Cardiac fibroblast (primary cell): ENCODE measurements at regions not wholly inside any gene's neighbourhood (a gene's known extent, or its start where the extent isn't known, plus 50 kb on each side); places are given as distances from the start of the nearest gene placed in this dataset.
A peak's percentile ranks its signal among the peaks of the same experiment; 100 is the strongest.

Source experiments
- DNase-seq, 2 donors: peaks; one replicate each; pipeline versions ENCODE4 v3.0.0 to v3.0.0-alpha.2; 2010; ENCODE audit warnings: low read depth in 2 of 2
- H3K4me3 ChIP-seq, 2 donors: replicated peaks in 1 of 2; 1 replicate in 1 of 2; 2 replicates in 1 of 2; pipeline ENCODE4 v1.5.1; 2011; ENCODE audit warnings: low read depth in 2 of 2, low read length in 2 of 2, mild to moderate bottlenecking in 2 of 2, moderate library complexity in 1 of 2
- CTCF ChIP-seq: IDR thresholded peaks from one replicate; pipeline ENCODE4 v1.5.1; 2011; ENCODE audit warnings: low read depth, mild to moderate bottlenecking, low read length, inconsistent platforms

DNA sequence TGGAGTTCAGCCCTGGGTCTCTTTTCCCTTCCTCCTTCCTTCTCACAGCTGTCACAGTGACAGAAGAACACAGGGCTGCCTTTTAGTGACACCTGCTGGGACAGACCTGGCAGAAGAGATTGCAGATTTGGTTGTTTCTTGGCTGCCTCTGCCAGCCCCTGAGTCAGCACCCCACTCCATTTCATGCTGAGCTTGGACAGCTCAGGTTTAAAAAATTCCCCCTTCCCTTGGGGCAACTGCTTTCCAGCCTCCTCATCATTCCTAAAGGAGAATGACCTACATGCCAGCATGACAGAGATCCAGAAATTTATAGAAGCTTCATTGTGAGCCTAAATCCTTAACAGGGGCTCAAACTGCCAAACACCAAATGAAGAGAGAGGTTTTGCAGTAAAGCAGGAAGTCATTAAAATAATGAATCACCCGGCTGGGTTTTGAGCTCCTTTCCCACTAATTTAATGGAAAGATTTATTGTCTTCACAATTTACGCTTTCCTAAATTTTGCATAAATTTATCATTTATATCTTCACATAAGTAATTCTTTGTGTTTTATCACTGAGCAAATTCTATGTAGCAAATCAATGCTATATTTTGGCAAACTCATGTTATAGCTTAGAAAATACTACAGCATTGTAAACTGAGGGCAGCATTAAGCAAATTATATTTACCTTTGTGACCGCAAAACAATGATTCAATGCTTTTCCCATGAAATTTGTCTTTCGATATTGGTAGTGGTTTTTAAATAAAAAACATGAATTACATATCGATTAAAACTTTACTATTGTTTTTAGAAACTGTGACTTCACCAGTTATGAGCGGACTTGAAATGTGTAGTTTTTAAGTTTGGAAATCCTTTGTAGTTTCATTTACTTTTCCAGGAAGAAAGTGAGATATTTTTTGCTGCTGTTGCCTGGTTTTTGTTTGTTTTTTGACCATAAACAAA is 399.5 kb upstream of the ANKRD30A start:
- DNase-seq = peak; percentile 71 to 89
- peak; percentile 23 for TF ChIP-seq CTCF
- no peak overlapping the region for H3K4me3 ChIP-seq

GRCh38 chr10:36722777-36723176 is 402.6 kb upstream of the ANKRD30A start:
- no peak for DNase-seq
- no peak for TF ChIP-seq CTCF
- H3K4me3 ChIP-seq = no peak overlapping the region

GRCh38 chr10:36721871-36722270 is 403.5 kb upstream of the ANKRD30A start:
- DNase-seq = peak in 1 of 2 donors; percentile 17
- no peak overlapping the region for H3K4me3 ChIP-seq
- no peak for TF ChIP-seq CTCF

- no peak overlapping the region for H3K4me3 ChIP-seq
- TF ChIP-seq CTCF = no peak
- peak; percentile 3 to 65 for DNase-seq
Observed at GRCh38 chr10:36720895-36721294, 404.5 kb upstream of the ANKRD30A start.

GRCh38 chr10:36717118-36717517 is 408.3 kb upstream of the ANKRD30A start:
- TF ChIP-seq CTCF = no peak
- H3K4me3 ChIP-seq = no peak overlapping the region
- peak in 1 of 2 donors; percentile 21 for DNase-seq

GRCh38 chr10:36716291-36716690 is 409.1 kb upstream of the ANKRD30A start:
- TF ChIP-seq CTCF = no peak
- no peak for DNase-seq
- no peak overlapping the region for H3K4me3 ChIP-seq
